ENCODE measurements at regions not wholly inside any gene's neighbourhood (a gene's known extent, or its start where the extent isn't known, plus 50 kb on each side); places are given as distances from the start of the nearest gene placed in this dataset.

DNA sequence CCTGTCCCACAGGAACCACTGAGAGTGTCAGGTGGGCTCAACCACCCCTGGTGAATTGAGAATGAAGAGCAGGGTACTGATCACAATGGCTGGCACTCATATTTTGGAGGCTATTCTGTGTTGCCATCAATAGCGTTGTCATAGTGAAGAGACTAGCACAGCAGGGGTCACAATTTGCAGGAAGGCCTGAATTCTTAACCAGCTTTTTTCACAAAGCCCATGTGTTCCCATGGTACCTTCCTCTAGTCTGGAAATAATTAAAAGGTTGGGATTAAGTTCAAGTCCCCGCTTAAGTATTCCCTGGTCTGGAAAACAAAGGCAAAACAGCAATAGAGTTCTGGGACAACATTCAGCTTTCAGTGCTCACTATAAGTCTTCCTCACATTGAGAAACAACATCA lies 1051.7 kb downstream of the C4orf33 start:
- no peak for TF ChIP-seq EZH2 (IDR thresholded peaks at IDR 0.05; ENCODE audit: low read length, missing control alignments)
- TF ChIP-seq, protein P1, sequence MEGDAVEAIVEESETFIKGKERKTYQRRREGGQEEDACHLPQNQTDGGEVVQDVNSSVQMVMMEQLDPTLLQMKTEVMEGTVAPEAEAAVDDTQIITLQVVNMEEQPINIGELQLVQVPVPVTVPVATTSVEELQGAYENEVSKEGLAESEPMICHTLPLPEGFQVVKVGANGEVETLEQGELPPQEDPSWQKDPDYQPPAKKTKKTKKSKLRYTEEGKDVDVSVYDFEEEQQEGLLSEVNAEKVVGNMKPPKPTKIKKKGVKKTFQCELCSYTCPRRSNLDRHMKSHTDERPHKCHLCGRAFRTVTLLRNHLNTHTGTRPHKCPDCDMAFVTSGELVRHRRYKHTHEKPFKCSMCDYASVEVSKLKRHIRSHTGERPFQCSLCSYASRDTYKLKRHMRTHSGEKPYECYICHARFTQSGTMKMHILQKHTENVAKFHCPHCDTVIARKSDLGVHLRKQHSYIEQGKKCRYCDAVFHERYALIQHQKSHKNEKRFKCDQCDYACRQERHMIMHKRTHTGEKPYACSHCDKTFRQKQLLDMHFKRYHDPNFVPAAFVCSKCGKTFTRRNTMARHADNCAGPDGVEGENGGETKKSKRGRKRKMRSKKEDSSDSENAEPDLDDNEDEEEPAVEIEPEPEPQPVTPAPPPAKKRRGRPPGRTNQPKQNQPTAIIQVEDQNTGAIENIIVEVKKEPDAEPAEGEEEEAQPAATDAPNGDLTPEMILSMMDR (conservative IDR thresholded peaks at IDR 0.05 in 1 of 2, IDR thresholded peaks at IDR 0.05 in 1 of 2; ENCODE audit: low read depth in 1 of 2, low read length in 2 of 2) = no peak

Data from fibroblast of lung (primary cell).